ENCODE measurements at regions not wholly inside any gene's neighbourhood (a gene's known extent, or its start where the extent isn't known, plus 50 kb on each side); places are given as distances from the start of the nearest gene placed in this dataset.
"Not testable (repeated sequence)": the region's sequence is repeated elsewhere in the genome, so short reads cannot be mapped to it uniquely, and the experiment has no call there.

GRCh38 chr4:183008492-183008891 is 90.6 kb upstream of the WWC2 start:
- Mint-ChIP-seq H3K4me1 (ENCODE audit: low read depth) (no peaks in the 10 kb centered on the region), H3K36me3 (no peaks in the 10 kb centered on the region), H3K27ac (no peak overlapping the region), H3K9me3 (ENCODE audit: low read depth) (no peaks in the 10 kb centered on the region), H3K4me3 (no peak overlapping the region), H3K27me3 (peaks cover 16% of the 10 kb centered on the region)

GRCh38 chr4:183004370-183004769 is 87.2 kb upstream of the DCTD start:
- H3K27me3 Mint-ChIP-seq: peaks cover 15% of the 10 kb centered on the region
- not testable (repeated sequence) for H3K4me3 Mint-ChIP-seq; H3K9me3 Mint-ChIP-seq (ENCODE audit: low read depth); H3K36me3 Mint-ChIP-seq; H3K4me1 Mint-ChIP-seq (ENCODE audit: low read depth); H3K27ac Mint-ChIP-seq

DNA sequence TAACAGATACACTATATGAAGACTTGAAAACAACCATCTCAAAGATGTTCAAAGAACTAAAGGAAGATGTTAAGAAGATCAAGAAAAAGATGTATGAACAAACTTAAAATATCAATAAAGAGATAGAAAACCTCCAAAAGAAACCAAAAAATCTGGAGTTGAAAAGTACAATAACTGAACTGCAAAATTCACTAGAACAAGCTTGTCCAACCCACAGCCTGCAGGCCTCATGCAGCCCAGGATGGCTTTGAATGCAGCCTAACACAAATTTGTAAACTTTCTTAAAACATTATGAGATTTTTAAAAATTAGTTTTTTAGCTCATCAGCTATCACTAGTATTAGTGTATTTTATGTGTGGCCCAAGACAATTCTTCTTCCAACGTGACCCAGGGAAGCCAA is 77.0 kb upstream of the DCTD start:
- Mint-ChIP-seq H3K4me3 (no peak overlapping the region), H3K27me3 (peaks cover 3% of the 10 kb centered on the region), H3K4me1 (ENCODE audit: low read depth) (no peaks in the 10 kb centered on the region), H3K36me3 (no peaks in the 10 kb centered on the region), H3K9me3 (ENCODE audit: low read depth) (peaks cover 7% of the 10 kb centered on the region), H3K27ac (no peak overlapping the region)

DNA sequence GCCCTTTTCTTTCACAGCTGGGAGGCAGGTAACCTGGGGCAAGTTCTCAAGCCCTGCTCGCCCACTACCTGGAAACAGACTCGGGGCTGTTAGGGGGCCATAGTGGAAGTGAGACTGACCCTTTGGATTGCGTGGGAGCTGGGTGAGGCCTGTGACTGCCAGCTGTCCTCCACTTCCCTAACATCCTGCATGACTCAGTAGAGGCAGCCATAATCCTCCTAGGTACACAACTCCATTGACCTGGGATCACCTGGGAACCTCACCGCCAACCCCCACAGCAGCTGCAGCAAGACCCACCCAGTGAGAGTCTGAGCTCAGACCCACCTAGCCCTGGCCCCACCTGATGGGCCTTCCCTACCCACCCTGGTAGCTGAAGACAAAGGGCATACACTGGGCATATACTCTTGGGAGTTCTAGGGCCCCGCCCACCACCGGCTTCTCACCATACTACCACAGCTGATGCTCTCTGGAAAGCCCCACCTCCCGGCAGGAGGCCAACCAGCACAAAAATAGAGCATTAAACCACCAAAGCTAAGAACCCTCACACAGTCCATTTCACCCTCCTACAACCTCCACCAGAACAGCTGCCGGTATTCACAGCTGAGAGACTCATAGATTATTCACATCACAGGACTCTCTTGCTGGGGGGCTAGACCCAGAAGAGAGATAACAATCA is 61.1 kb upstream of the DCTD start:
- H3K36me3 Mint-ChIP-seq: no peaks in the 10 kb centered on the region

DNA sequence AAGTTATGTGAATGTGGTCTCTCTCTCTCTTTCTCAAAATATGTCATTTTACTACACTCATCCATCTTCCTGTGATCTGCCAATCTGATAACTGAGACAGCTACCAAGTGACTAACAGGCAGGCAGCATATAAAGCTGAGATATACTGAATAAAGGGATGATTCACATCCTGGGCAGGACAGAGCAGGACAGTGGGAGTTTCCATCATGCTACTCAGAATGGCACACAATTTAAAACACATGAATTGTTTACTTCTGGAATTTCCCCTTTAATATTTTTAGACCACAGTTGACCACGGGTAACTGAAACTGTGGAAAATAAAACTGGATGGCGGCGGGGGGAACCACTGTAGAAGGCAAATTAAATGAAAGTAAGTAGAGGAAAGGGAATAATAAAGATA is 58.6 kb upstream of the DCTD start:
- Mint-ChIP-seq H3K27ac (no peak overlapping the region), H3K36me3 (no peaks in the 10 kb centered on the region), H3K9me3 (ENCODE audit: low read depth) (no peaks in the 10 kb centered on the region), H3K27me3 (peaks cover 34% of the 10 kb centered on the region), H3K4me3 (no peak overlapping the region), H3K4me1 (ENCODE audit: low read depth) (no peaks in the 10 kb centered on the region)

More for the DNA sequence above, 61.1 kb upstream of the DCTD start:
- H3K27ac Mint-ChIP-seq: no peak overlapping the region
- peaks cover 33% of the 10 kb centered on the region for H3K27me3 Mint-ChIP-seq
- H3K9me3 Mint-ChIP-seq (ENCODE audit: low read depth): no peaks in the 10 kb centered on the region
- H3K4me1 Mint-ChIP-seq (ENCODE audit: low read depth): no peaks in the 10 kb centered on the region
- no peak overlapping the region for H3K4me3 Mint-ChIP-seq

- H3K36me3 Mint-ChIP-seq: no peaks in the 10 kb centered on the region
- no peak overlapping the region for H3K27ac Mint-ChIP-seq
- no peaks in the 10 kb centered on the region for H3K9me3 Mint-ChIP-seq (ENCODE audit: low read depth)
- H3K27me3 Mint-ChIP-seq: peaks cover 39% of the 10 kb centered on the region
- H3K4me3 Mint-ChIP-seq: no peak overlapping the region
- H3K4me1 Mint-ChIP-seq (ENCODE audit: low read depth): no peaks in the 10 kb centered on the region
Observed at GRCh38 chr4:182973941-182974340, 56.8 kb upstream of the DCTD start.

GRCh38 chr4:182973511-182973911 is 56.3 kb upstream of the DCTD start:
- no peaks in the 10 kb centered on the region for H3K36me3 Mint-ChIP-seq
- no peaks in the 10 kb centered on the region for H3K4me1 Mint-ChIP-seq (ENCODE audit: low read depth)
- peaks cover 36% of the 10 kb centered on the region for H3K27me3 Mint-ChIP-seq
- H3K27ac Mint-ChIP-seq: no peak overlapping the region
- no peak overlapping the region for H3K4me3 Mint-ChIP-seq
- H3K9me3 Mint-ChIP-seq (ENCODE audit: low read depth): no peaks in the 10 kb centered on the region

GRCh38 chr4:182971702-182972101 is 54.5 kb upstream of the DCTD start:
- no peaks in the 10 kb centered on the region for H3K4me1 Mint-ChIP-seq (ENCODE audit: low read depth)
- H3K36me3 Mint-ChIP-seq: peaks cover 2% of the 10 kb centered on the region
- H3K27me3 Mint-ChIP-seq: peaks cover 43% of the 10 kb centered on the region
- no peak overlapping the region for H3K27ac Mint-ChIP-seq
- H3K4me3 Mint-ChIP-seq: no peak overlapping the region
- H3K9me3 Mint-ChIP-seq (ENCODE audit: low read depth): peaks cover 8% of the 10 kb centered on the region

DNA sequence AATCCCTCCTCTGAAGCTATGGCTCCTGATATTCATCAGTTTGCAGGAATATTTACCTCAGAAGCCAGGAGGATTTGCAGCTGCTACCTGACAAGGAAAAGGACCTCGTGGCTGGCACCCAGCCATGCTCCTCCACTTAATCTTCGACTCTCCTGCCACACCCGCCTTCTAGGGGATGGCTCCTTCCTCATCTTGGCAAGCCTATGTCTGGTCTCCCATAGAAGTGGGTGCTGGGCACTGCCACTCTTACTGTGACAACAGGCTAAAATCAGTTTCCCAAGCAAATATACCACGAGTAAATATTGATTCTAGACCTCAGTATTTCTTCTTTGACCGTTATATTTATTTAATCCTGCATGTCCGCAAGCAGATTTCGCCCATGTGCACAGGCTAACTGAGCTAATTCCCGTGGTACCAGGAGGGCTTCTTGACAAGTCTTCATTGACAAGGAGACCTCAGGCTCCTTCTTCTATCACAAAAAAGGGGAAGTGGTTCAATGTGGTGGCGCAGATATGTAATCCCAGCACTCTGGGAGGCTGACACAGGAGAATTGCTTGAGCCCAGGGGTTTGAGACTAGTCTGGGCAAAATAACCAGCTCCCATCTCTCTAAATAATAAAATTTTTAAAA is 52.6 kb upstream of the DCTD start:
- H3K4me3 Mint-ChIP-seq: no peak overlapping the region
- peaks cover 50% of the 10 kb centered on the region for H3K27me3 Mint-ChIP-seq
- H3K36me3 Mint-ChIP-seq: peaks cover 2% of the 10 kb centered on the region
- H3K27ac Mint-ChIP-seq: no peak overlapping the region
- H3K9me3 Mint-ChIP-seq (ENCODE audit: low read depth): peaks cover 12% of the 10 kb centered on the region
- H3K4me1 Mint-ChIP-seq (ENCODE audit: low read depth): no peaks in the 10 kb centered on the region

DNA sequence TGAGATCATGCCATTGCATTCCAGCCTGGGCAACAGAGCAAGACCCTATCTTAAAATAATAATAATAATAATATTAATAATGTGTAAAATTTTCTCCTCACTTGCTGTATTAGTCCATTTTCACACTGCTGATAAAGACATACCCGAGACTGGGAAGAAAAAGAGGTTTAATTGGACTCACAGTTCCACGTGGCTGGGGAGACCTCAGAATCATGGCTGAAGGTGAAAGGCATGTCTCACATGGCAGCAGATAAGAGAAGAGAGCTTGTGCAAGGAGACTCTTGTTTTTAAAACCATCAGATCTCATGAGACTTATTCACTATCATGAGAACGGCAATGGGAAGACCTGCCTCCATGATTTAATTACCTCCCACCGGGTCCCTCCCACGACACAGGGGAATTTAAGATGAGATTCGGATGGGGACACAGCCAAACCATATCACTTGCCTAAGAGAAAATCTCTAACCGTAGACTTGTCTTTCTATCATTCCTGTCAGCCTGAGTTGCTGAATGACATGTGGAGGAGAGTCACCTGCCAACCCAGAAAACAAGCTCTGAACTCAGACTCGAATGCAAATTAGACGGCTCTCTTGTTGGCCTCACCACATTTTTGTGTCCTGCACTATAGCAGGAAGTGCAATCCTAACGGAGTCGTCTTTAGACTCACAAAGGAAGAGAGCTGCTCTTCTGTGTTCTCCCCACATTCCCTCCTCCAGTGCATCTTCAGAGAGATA is 51.9 kb upstream of the DCTD start:
- Mint-ChIP-seq H3K27ac (no peak overlapping the region), H3K4me1 (ENCODE audit: low read depth) (no peaks in the 10 kb centered on the region), H3K9me3 (ENCODE audit: low read depth) (peaks cover 18% of the 10 kb centered on the region), H3K4me3 (no peak overlapping the region), H3K36me3 (peaks cover 2% of the 10 kb centered on the region), H3K27me3 (peaks cover 49% of the 10 kb centered on the region)

DNA sequence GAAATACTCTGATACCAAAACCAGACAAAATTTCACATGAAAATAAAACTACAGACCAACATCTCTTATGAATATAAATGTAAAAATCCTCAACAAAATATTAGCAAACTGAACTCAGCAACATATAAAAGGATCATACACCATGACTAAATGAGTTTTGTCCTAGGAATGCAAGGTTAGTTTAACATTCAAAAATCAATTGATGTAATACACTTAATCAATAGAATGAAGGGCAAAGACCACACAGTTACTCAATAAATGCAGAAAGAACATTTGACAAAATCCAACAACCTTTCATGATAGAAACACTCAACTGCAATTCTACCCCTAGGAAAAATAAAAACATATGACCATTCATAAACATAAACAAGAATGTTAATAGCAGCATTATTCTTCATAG is 50.2 kb upstream of the DCTD start:
- Mint-ChIP-seq H3K27ac (no peak overlapping the region), H3K4me3 (no peak overlapping the region), H3K27me3 (peaks cover 41% of the 10 kb centered on the region), H3K9me3 (ENCODE audit: low read depth) (peaks cover 19% of the 10 kb centered on the region), H3K36me3 (peaks cover 2% of the 10 kb centered on the region), H3K4me1 (ENCODE audit: low read depth) (no peaks in the 10 kb centered on the region)
